HEK293T (cell line): ENCODE measurements at regions not wholly inside any gene's neighbourhood (a gene's known extent, or its start where the extent isn't known, plus 50 kb on each side); places are given as distances from the start of the nearest gene placed in this dataset.
"Not testable (repeated sequence)": the region's sequence is repeated elsewhere in the genome, so short reads cannot be mapped to it uniquely, and the experiment has no call there.

Experiments
- CTCF ChIA-PET: fragments of 350-600 bp; formaldehyde crosslinking; extraction: SDS; loops from one replicate; lab custom pipeline; 2021; ENCODE audit warnings: antibody characterized with exemption, inconsistent platforms; lab: Yijun Ruan, JAX
- POLR2A ChIA-PET: fragments of 350-600 bp; formaldehyde crosslinking; extraction: SDS; loops from one replicate; lab custom pipeline; 2020; ENCODE audit warnings: antibody characterized with exemption, inconsistent platforms; lab: Yijun Ruan, JAX
- DNase-seq: peaks from one replicate; pipeline ENCODE4 v3.0.0; 2012; ENCODE audit warnings: mixed read lengths; ENCODE audit errors: extremely low spot score
- ARNT ChIP-seq: fragments of 450-650 bp; IDR thresholded peaks from 2 replicates; pipeline ENCODE4 v1.6.1; 2017; ENCODE audit warnings: mild to moderate bottlenecking
- BHLHE40 ChIP-seq: fragments of 450-650 bp; IDR thresholded peaks from 2 replicates; pipeline ENCODE4 v1.6.1; 2016; ENCODE audit warnings: mild to moderate bottlenecking, moderate library complexity, borderline replicate concordance
- CTBP1 ChIP-seq: fragments of 450-650 bp; IDR thresholded peaks from 2 replicates; pipeline ENCODE4 v1.6.1; 2016; ENCODE audit warnings: borderline replicate concordance
- ELF4 ChIP-seq: fragments of 450-650 bp; IDR thresholded peaks from 2 replicates; pipeline ENCODE4 v1.6.1; 2017; ENCODE audit warnings: antibody characterized with exemption
- FOXA1 ChIP-seq: fragments of 450-650 bp; IDR thresholded peaks from 2 replicates; pipeline ENCODE4 v1.6.1; 2016; ENCODE audit warnings: mild to moderate bottlenecking
- FOXK2 ChIP-seq: fragments of 450-650 bp; IDR thresholded peaks from 2 replicates; pipeline ENCODE4 v1.6.1; 2016; ENCODE audit warnings: mild to moderate bottlenecking
- FOXM1 ChIP-seq: fragments of 450-650 bp; IDR thresholded peaks from 2 replicates; pipeline ENCODE4 v1.6.1; 2017; ENCODE audit warnings: mild to moderate bottlenecking, borderline replicate concordance
- HDGF ChIP-seq: fragments of 450-650 bp; IDR thresholded peaks from 2 replicates; pipeline ENCODE4 v1.6.1; 2017; ENCODE audit warnings: antibody characterized with exemption, borderline replicate concordance
- L3MBTL2 ChIP-seq: fragments of 450-650 bp; conservative IDR thresholded peaks from 2 replicates; pipeline ENCODE4 v1.6.1; 2016; ENCODE audit warnings: mild to moderate bottlenecking
- LEF1 ChIP-seq: fragments of 450-650 bp; IDR thresholded peaks from 2 replicates; pipeline ENCODE4 v1.6.1; 2017; ENCODE audit warnings: mild to moderate bottlenecking, borderline replicate concordance
- NFRKB ChIP-seq: fragments of 450-650 bp; IDR thresholded peaks from 2 replicates; pipeline ENCODE4 v1.6.1; 2016; ENCODE audit warnings: mild to moderate bottlenecking, moderate library complexity
- SP1 ChIP-seq: fragments of 450-650 bp; IDR thresholded peaks from 2 replicates; pipeline ENCODE4 v1.6.1; 2017
- SUZ12 ChIP-seq: fragments of 450-650 bp; IDR thresholded peaks from 2 replicates; pipeline ENCODE4 v1.6.1; 2016; ENCODE audit warnings: mild to moderate bottlenecking
- TARDBP ChIP-seq: fragments of 450-650 bp; IDR thresholded peaks from 2 replicates; pipeline ENCODE4 v1.6.1; 2016
- ZNF384 ChIP-seq: fragments of 450-650 bp; IDR thresholded peaks from 2 replicates; pipeline ENCODE4 v1.6.1; 2016
- TF ChIP-seq, protein P1 (sequence below): fragments of 450-650 bp; IDR thresholded peaks from 2 replicates; pipeline ENCODE4 v1.6.1; 2016

DNA sequence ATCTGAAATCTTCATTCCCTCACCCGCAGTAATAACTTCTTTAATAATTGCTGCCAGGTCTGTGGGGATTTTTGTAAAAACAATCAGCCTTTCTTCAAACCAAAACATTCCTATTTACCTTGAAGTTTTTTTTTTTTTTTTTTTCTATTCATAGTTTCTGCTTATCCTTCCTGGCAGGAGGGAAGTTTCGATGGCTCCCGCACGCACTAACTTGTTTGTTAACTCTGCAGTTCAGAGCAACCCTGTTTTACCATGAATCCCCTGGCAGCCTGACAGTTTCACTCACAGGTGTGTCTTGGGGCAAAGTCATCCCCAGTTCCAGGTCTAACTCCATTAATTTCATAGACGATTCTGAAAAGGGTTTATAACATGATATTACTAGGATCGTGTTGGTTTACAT is 149.3 kb downstream of the KLF6 start:
- ChIA-PET POLR2A (no interaction called here), CTCF (no interaction called here)
- no peak for DNase-seq
- TF ChIP-seq ELF4 (no peak), HDGF (no peak), FOXA1 (no peak), L3MBTL2 (no peak), NFRKB (no peak), FOXM1 (no peak), FOXK2 (no peak), SP1 (no peak), CTBP1 (no peak), TARDBP (no peak), BHLHE40 (no peak), SUZ12 (no peak), LEF1 (no peak), ARNT (no peak), ZNF384 (no peak)
- TF ChIP-seq, protein P1, sequence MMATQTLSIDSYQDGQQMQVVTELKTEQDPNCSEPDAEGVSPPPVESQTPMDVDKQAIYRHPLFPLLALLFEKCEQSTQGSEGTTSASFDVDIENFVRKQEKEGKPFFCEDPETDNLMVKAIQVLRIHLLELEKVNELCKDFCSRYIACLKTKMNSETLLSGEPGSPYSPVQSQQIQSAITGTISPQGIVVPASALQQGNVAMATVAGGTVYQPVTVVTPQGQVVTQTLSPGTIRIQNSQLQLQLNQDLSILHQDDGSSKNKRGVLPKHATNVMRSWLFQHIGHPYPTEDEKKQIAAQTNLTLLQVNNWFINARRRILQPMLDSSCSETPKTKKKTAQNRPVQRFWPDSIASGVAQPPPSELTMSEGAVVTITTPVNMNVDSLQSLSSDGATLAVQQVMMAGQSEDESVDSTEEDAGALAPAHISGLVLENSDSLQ = no peak

DNA sequence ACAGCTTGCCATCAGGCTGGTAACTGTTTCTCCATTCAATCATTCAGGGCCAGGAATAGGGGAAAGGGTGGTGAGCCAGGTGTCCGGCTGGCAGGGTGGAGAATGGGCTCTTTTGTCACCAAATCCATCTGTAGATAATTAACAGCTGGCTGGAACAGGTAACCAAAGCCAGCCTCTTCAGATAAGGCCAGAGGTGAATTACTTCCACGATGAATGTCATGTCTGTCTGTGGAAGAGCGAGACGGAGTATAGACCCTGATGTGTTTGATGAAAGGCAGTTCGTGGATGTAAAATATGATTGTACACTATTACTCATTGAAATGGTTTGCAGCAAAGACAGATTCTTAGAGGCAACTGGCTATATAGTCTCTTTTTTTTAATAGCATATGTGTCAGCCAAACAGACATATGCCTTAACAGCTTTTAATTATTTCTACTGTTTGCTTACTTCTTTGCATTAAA is 149.8 kb downstream of the KLF6 start:
- no peak for TF ChIP-seq L3MBTL2
- CTCF ChIA-PET = no interaction called here
- DNase-seq = no peak

DNA sequence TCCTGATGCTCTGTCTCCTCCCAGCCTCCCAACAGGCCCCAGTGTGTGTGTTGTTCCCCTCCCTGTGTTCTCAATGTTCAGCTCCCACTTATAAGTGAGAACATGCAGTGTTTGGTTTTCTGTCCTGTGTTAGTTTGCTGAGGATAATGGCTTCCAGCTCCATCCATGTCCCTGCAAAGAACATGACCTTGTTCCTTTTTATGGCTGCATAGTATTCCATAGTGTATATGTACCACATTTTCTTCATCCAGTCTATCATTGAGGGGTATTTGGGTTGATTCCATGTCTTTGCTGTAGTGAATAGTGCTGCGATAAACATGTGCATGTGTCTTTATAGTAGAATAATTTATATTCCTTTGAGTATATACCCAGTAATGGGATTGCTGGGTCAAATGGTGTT is 150.4 kb downstream of the KLF6 start:
- POLR2A ChIA-PET, DNase-seq: not testable (repeated sequence)
- CTCF ChIA-PET = interaction anchor here (0.6 kb wide), 1 partner anchor 660 kb away, joined by 4 read pairs; no protein-coding TSS in a partner anchor

More for the DNA sequence above, 149.8 kb downstream of the KLF6 start:
- POLR2A ChIA-PET = no interaction called here

DNA sequence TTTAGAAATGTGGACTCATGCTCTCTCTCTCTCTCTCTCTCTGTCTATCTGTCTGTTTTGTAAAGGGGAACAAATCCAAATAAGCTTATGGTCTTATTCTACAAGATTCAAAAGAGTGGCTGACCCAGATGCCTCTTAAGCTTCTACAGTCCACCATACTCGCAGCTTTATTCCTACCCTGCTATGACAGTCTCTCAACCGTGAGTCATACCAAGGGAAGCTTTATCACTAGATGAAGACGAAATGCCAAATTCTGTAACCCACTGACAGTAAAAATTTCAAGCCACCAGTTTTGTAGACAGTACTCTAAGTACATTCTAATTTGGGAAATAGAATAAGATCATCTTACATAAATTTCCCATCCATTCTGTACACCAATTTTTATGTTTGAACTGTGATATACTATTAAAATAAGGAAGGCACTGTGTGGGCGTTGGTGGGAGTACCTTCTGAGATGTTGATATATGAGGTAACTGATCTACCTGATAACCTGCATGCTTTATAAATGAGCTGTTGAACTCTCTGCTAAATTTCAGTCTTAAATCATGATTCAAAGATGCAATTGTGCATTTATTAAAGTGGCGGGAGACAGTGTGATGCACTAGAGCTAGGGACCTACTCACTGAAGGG is 153.2 kb downstream of the KLF6 start:
- POLR2A ChIA-PET = interaction anchor here (0.6 to 1.0 kb wide), 2 partner anchors 153 to 434 kb away, joined by 3 to 4 read pairs; partner anchors contain the start of gene KLF6
- CTCF ChIA-PET = no interaction called here

DNA sequence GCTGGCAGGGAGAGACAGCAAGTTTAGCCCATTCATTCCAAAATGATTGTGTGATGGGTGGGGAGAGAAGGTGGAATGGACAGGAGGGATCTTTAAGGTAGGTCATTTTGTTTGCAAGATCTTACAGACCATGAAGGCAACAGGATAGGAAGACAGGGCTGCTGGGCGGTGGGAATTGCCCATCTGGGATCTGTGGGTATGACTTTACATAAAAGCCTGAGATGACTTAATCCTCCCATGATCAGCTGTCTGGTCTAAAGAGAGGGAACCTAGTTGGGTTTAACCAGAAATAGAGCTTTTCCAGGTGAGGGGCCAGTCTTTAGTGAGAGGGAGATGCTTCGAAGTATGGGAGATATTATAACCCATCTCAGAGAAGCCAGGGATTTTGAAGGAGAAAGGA is 153.7 kb downstream of the KLF6 start:
- TF ChIP-seq ARNT = no peak
- no peak for TF ChIP-seq CTBP1
- TF ChIP-seq NFRKB = no peak
- TF ChIP-seq, protein P1 = no peak
- TF ChIP-seq HDGF = no peak
- no peak for TF ChIP-seq ELF4
- TF ChIP-seq FOXK2 = no peak
- TF ChIP-seq SUZ12 = no peak
- TF ChIP-seq SP1 = no peak
- TF ChIP-seq TARDBP = no peak
- TF ChIP-seq ZNF384 = no peak
- TF ChIP-seq L3MBTL2 = no peak
- TF ChIP-seq LEF1 = no peak
- no peak for TF ChIP-seq FOXA1
- no peak for DNase-seq
- POLR2A ChIA-PET = no interaction called here
- CTCF ChIA-PET = no interaction called here

More for the DNA sequence above, 153.2 kb downstream of the KLF6 start:
- TF ChIP-seq NFRKB (no peak), HDGF (no peak), TARDBP (no peak), ELF4 (no peak), FOXA1 (no peak), ZNF384 (no peak), SUZ12 (no peak), LEF1 (no peak), SP1 (no peak), BHLHE40 (no peak), FOXM1 (no peak)
- no peak for DNase-seq

DNA sequence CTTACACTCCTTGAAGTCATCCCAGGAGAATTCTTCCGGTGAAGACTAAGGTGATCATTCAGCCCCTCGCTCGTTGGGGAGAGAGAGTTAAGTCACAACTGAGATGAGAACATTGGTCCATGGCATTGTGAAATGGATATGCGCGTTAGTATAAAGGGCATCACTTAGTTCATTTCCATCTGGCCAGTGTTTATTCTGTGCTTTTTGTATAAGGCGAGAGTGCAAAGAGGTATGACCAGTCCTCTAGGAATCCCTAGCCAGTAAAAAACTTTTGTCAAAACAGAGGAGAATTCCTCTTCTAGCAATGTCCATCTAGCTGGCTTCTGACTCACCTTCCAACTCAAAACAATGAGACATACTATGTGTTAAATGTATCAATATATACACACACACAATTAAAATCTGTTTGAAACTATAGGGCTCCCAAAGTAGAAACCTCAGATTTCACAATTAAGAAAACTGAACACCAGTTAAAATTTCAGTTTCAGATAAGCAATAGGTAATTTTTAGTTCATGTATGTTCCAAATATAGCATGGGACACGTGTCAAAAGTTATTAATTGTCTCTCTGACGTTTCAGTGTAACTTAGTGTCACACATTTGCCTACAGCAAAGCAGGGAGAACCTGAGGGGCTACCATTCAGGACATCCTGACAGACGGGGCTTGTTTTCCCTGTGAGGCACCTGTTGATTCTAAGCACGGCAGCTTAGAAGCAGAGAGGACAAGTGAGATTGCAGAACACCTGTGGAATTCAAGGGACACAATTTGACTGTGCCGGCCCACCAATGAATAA is 158.9 kb downstream of the KLF6 start:
- POLR2A ChIA-PET = no interaction called here
- TF ChIP-seq SUZ12 (no peak), HDGF (no peak), CTBP1 (no peak), ZNF384 (no peak), FOXM1 (no peak), BHLHE40 (no peak), SP1 (no peak), LEF1 (no peak), NFRKB (no peak), FOXA1 (no peak), TARDBP (no peak)
- TF ChIP-seq, protein P1 = no peak
- DNase-seq = no peak
- CTCF ChIA-PET = no interaction called here
